Stimulated activated CD8-positive, alpha-beta memory T cell treated with anti-CD3 and anti-CD28 coated beads, Interleukin-4, amount 100 ng/mL, for 1 hour (primary cell): ENCODE measurements at regions not wholly inside any gene's neighbourhood (a gene's known extent, or its start where the extent isn't known, plus 50 kb on each side); places are given as distances from the start of the nearest gene placed in this dataset.

Experiments used
- DNase-seq, 2 donors: peaks; one replicate each; pipeline ENCODE4 v3.0.0-alpha.2; 2020; ENCODE audit warnings: low read depth in 2 of 2, low spot score in 1 of 2

DNA sequence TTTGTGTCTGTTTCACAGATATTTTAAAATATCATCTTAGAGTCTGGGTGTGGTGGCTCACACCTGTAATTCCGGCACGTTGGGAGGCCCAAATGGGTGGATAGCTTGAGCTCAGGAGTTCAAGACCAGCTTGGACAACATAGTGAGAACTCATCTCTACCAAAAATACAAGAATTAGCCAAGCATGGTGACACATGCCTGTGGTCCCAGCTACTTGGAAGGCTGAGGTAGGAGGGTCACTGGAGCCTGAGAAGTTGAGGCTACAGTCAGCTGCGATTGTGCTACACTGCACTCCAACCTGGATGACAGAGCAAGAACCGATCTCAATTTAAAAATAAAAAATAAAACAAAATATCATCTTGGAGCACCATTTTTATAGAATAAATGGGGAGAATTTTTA lies 1247.6 kb upstream of the MIR17HG start:
- no peak for DNase-seq

- no peak for DNase-seq
Observed at GRCh38 chr13:90103099-90103784, 1244.2 kb upstream of the MIR17HG start.

GRCh38 chr13:90104764-90105163 lies 1242.7 kb upstream of the MIR17HG start:
- DNase-seq, result no peak

DNA sequence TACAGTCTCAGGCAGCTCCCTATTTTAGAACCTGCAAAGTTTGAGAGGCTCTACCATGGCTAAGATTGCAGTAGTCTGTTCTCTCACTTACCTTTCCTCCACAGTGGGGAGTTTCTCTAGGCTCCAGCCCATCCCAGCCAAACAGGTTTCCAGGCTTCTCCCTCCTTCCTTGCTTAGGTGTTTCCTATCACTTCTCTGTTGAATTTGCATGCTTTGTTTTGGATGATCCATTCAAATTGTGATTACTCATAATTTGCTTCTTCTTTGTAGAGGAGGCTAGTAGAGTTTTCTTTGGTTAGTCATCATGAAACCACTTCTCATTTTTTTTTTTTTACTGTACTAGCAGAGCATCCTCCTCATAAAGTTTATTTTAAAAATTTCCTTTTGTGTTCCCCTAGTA lies 1242.2 kb upstream of the MIR17HG start:
- DNase-seq, result no peak

- DNase-seq, result no peak
Observed at GRCh38 chr13:90105849-90106496, 1241.5 kb upstream of the MIR17HG start.

DNA sequence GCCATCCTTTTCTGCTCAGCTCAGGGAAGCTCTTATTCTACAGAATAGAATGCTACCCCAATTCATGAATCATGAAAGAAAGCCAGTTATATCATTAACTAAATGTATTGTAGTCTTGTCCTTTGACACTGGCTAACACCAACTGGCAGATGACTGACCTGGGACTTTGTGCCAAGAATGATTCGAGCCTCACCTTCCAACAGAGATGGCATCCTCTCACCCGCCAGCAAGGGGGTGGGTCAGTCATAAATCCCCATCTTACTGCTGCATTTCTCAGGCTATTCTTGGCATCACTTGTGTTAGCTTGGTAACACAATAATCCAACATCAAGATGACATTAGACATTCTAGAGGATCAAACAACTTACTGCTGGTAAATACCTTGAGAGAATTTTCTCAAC lies 1239.8 kb upstream of the MIR17HG start:
- no peak for DNase-seq

DNA sequence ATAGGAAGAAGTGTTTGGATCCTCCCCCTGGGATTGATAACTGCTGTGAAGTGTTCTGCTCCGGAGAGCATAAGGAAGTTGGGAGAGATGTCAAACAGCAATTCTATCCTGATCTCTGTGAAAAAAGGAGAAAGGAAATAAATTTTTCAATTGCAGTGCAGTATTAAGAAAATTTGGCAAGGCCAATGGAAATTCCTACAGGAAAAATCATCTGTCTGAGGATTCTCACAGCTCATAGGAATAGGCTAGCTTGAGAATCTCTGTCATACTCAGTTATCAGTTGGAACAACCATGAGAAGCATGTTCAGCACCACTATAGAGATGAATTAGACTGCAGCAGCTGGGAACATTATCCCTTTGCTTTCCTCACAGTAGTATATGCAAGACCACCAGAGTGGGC lies 1238.9 kb upstream of the MIR17HG start:
- DNase-seq, result no peak

- no peak for DNase-seq
Observed at GRCh38 chr13:90116121-90116520, 1231.4 kb upstream of the MIR17HG start.

GRCh38 chr13:90118467-90119071 lies 1228.9 kb upstream of the MIR17HG start:
- no peak for DNase-seq

DNA sequence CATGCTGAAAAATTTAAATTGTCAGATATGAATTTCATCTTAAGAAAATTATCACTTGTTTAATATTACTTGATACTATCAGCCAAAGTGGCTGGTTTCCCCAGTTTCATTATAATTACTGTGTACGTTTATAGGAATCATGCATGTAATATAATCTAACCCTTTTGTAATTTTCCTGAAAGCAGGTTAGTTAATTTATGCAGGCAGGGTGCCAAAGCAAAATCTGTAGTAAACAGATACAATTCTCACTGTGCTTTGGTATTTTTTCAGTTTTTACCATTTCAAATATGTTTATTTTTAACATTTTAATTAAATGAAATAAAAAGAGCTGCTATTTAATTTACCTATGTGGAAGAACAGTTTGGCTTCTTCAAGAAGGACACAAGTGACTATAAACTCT lies 1227.5 kb upstream of the MIR17HG start:
- no peak for DNase-seq

DNA sequence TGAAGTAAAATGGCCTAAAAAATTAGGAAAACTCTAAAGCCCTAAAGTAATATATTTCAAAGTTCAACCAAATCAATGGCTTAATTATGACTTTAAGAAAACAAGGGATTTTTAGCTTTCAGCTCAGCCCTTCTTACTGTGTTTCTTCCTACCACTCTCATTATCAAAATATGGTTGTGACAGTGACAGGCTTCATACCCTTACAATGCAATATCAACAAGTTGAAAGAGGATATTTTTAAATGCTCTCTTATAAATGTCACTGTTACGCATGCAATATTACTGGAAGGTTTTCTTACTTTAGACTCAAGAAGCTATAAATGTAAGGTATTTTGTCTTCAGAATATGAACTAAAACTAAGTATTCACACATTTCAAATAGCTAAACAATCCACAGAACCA lies 1225.7 kb upstream of the MIR17HG start:
- no peak for DNase-seq

GRCh38 chr13:90122531-90122930 lies 1225.0 kb upstream of the MIR17HG start:
- no peak for DNase-seq

- no peak for DNase-seq
Observed at GRCh38 chr13:90135558-90135957, 1211.9 kb upstream of the MIR17HG start.

GRCh38 chr13:90142251-90142650 lies 1205.2 kb upstream of the MIR17HG start:
- no peak for DNase-seq

- DNase-seq, result no peak
Observed at GRCh38 chr13:90154311-90154960, 1193.1 kb upstream of the MIR17HG start.

DNA sequence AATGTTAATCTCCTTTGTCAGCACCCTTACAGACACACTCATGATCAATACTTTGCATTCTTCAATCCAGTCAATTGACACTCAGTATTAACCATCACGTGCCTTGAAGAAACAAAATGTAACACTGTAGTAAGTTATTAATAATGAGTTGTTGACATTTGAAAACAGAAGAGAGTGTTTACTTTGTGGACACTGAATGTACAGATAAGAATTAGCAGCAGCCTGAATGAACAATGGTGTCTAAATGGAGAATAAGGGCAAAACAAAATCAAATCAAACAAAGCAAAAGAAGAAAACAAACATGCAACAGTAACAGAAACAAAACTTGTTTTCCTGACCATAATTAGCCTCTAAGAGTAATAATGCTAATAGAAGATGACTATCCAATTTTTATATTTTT lies 1191.1 kb upstream of the MIR17HG start:
- no peak for DNase-seq

DNA sequence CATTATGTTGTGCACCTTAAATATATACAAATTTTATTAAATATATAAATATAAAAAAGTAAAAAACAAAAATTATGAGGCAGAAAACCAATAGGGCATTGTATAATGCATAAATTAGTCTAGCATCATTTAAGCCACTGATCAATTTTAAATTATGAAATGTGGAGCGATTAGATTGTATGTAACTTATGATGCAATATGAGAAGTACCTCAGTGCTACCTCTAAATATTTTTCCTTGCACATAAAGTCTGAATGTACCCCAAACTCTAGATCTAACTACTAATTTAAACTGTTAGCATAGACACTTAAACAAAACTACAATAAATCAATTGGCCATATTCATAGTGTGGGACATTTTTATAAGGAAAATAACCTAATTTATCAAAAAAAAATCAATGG lies 1178.5 kb upstream of the MIR17HG start:
- DNase-seq, result no peak

DNA sequence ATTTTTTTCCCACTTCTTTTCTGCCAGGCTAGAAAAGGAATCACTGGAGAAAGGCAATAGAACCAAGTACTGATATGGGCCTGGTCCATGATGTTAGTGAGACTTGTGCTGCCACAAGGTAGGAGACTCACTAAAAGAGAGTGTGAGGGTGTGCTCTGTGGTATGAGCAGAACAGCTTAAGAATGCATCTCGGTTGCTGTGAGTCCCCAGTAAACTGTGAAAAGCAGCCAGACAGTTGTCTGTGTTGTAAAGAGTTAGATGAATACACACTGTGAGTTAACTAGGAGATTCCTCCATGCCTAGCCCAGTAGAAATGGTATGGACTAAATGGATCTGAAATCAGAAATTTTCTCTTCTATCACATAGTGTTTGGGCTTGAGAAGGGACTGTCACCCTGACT lies 1177.3 kb upstream of the MIR17HG start:
- no peak for DNase-seq

DNA sequence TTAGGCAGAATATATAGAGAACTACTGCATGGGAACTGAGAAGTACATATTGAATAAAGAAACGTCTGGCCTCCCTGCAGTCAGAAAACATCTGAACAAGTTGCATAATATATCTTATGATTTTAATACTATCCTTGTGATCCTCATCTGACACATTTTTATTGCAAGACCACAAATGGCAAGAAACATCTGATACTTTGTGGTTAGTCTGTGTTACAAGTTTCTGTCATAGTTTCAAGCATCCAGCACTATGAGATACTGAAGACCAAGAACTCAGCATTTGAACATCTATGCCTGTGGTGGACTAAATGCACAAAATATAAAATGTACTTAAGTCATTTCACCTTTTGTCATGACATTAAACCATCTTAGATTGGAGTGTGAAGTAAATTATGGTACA lies 1175.8 kb upstream of the MIR17HG start:
- no peak for DNase-seq

- DNase-seq, result no peak
Observed at GRCh38 chr13:90177512-90177911, 1170.0 kb upstream of the MIR17HG start.

- DNase-seq, result no peak
Observed at GRCh38 chr13:90184355-90184754, 1163.1 kb upstream of the MIR17HG start.

DNA sequence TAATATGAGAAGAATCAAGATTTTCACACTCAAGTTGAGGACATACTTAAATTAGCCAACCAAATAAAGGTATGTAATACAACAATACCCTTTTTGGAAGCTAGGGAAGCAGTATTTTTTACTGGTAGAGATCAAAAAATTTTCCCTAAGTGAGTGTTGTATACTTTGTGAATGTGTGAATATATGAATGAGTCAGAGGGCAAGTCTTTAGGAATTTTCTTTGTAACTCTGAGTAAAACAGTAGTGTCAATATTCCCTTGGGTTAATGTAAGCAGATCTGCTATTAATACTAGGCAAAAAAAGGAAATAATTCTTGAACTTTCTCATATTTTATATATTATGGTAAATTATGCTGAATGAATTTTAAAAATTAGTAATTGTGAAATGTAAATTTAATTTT lies 1161.8 kb upstream of the MIR17HG start:
- no peak for DNase-seq
